ENCODE measurements at regions not wholly inside any gene's neighbourhood (a gene's known extent, or its start where the extent isn't known, plus 50 kb on each side); places are given as distances from the start of the nearest gene placed in this dataset.

DNA sequence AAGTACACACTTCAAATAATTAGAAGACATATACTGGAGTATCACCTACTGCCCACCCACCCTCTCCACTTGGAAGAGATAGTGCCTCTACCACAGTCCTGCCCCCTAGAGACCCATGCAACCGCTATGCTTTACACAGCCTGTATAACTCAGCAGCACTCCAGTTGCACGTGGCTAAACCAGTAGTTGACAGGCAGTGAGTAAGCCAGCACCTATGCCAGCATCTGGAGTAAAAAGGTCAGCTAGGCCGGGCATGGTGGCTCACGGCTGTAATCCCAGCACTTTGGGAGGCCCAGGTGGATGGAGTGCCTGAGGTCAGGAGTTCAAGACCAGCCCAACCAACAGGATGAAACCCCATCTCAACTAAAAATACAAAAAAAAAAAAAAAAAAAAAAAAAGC lies 356.4 kb downstream of the NR2F1-AS1 start:
- TF ChIP-seq POLR2A (IDR thresholded peaks at IDR 0.05): no peak
- TF ChIP-seq POLR2AphosphoS5 (IDR thresholded peaks at IDR 0.05): no peak
- no peak for TF ChIP-seq CTCF (IDR thresholded peaks at IDR 0.05 in 8 of 11, conservative IDR thresholded peaks at IDR 0.05 in 3 of 11)

Measured in spleen (tissue), 7 donors.